BE2C (cell line): ENCODE measurements at regions not wholly inside any gene's neighbourhood (a gene's known extent, or its start where the extent isn't known, plus 50 kb on each side); places are given as distances from the start of the nearest gene placed in this dataset.

Source experiments
- DNase-seq: peaks from one replicate; pipeline ENCODE4 v3.0.0-alpha.2; 2020
- H3K27me3 ChIP-seq: fragments of 250-450 bp; sonication (Bioruptor Pico); 2 replicates; pipeline ENCODE4 v1.5.1; 2020; ENCODE audit warnings: mild to moderate bottlenecking
- H3K36me3 ChIP-seq: fragments of 250-450 bp; sonication (Bioruptor Pico); 2 replicates; pipeline ENCODE4 v1.5.1; 2020; ENCODE audit warnings: mild to moderate bottlenecking
- H3K4me1 ChIP-seq: fragments of 250-450 bp; sonication (Bioruptor Pico); 2 replicates; pipeline ENCODE4 v1.5.1; 2020
- H3K4me3 ChIP-seq: 2 replicates; pipeline ENCODE4 v1.5.1; 2011; ENCODE audit warnings: low read depth, low read length
- H3K9me3 ChIP-seq: fragments of 250-450 bp; sonication (Bioruptor Pico); 2 replicates; pipeline ENCODE4 v1.5.1; 2020
- CTCF ChIP-seq: IDR thresholded peaks from 2 replicates; pipeline ENCODE4 v1.5.1; 2012; ENCODE audit warnings: mild to moderate bottlenecking, low read depth, low read length

- no peak overlapping the region for H3K4me3 ChIP-seq
- no peak for TF ChIP-seq CTCF
- no peaks in the 10 kb centered on the region for H3K4me1 ChIP-seq
- H3K27me3 ChIP-seq, result peaks cover 46% of the 10 kb centered on the region
- H3K36me3 ChIP-seq, result no peaks in the 10 kb centered on the region
- H3K9me3 ChIP-seq, result no peaks in the 10 kb centered on the region
- DNase-seq, result no peak
Measured at GRCh38 chr12:53817021-53817389, 65.2 kb upstream of the CISTR start.

- Histone ChIP-seq H3K36me3 (no peaks in the 10 kb centered on the region), H3K4me1 (no peaks in the 10 kb centered on the region), H3K9me3 (no peaks in the 10 kb centered on the region), H3K4me3 (no peak overlapping the region), H3K27me3 (peaks cover 57% of the 10 kb centered on the region)
- no peak for DNase-seq
- no peak for TF ChIP-seq CTCF
Measured at GRCh38 chr12:53820514-53821306, 68.9 kb upstream of the CISTR start.

- no peaks in the 10 kb centered on the region for H3K4me1 ChIP-seq
- no peaks in the 10 kb centered on the region for H3K36me3 ChIP-seq
- no peaks in the 10 kb centered on the region for H3K9me3 ChIP-seq
- no peak for TF ChIP-seq CTCF
- DNase-seq, result no peak
- H3K4me3 ChIP-seq, result no peak overlapping the region
- peaks cover 39% of the 10 kb centered on the region for H3K27me3 ChIP-seq
Measured at GRCh38 chr12:53824001-53824712, 72.4 kb upstream of the CISTR start.

- Histone ChIP-seq H3K4me1 (no peaks in the 10 kb centered on the region), H3K4me3 (no peak overlapping the region), H3K9me3 (no peaks in the 10 kb centered on the region), H3K27me3 (peaks cover 37% of the 10 kb centered on the region), H3K36me3 (no peaks in the 10 kb centered on the region)
- no peak for TF ChIP-seq CTCF
- DNase-seq, result no peak
Measured at GRCh38 chr12:53825246-53826081, 73.7 kb upstream of the CISTR start.

GRCh38 chr12:53827306-53827705, 75.5 kb upstream of the CISTR start:
- no peak overlapping the region for H3K4me3 ChIP-seq
- no peaks in the 10 kb centered on the region for H3K36me3 ChIP-seq
- H3K4me1 ChIP-seq, result no peaks in the 10 kb centered on the region
- H3K9me3 ChIP-seq, result no peaks in the 10 kb centered on the region
- peaks cover 27% of the 10 kb centered on the region for H3K27me3 ChIP-seq
- no peak for DNase-seq
- TF ChIP-seq CTCF, result no peak
